Heart left ventricle (tissue), 13 donors: ENCODE measurements at regions not wholly inside any gene's neighbourhood (a gene's known extent, or its start where the extent isn't known, plus 50 kb on each side); places are given as distances from the start of the nearest gene placed in this dataset.

ENCODE experiments used
- POLR2A ChIP-seq, 2 donors: fragments of 450-650 bp; IDR thresholded peaks; one replicate each; pipeline ENCODE4 v1.6.1; 2017; ENCODE audit warnings: antibody characterized with exemption in 2 of 2, mild to moderate bottlenecking in 2 of 2, moderate library complexity in 2 of 2
- TF ChIP-seq, protein P1 (sequence below), 12 donors: fragments of 200-600 bp; sonication (generic) in 4 of 12; IDR thresholded peaks; one replicate each; pipeline versions ENCODE4 v1.5.0 to v1.8.0; 2018 to 2022; ENCODE audit warnings: antibody characterized with exemption in 12 of 12, mild to moderate bottlenecking in 5 of 12
- donor health status: ischemic (EF 13 %, LVEDD 7.1; RV severe dilation, severe dysfunction).
- donor health status: DM: no; HTN: yes; CAD: no.
- donor health status: DM: no; HTN: no; CAD: no.
- donor health status: ischemic (EF 25% LVEDD 6.9; RV normal size, moderate dysfunction).
- donor health status: ischemic (EF 25% LVEDD 5.7; RV mildly dilated, moderate dysfunction).
- donor health status: ischemic (EF 35%, LVEDD 5.7; RV mildly dilated, moderate dysfunction).
- donor health status: nonischemic (EF 11% LVEDD 7.7; RV severe dilation, severe dysfunction).
- donor health status: DM: yes; HTN: yes; CAD: no.
- donor health status: PGD.
- donor health status: ischemic (EF 29% LVEDD 5.4; RV normal size, mild dysfunction).
- donor health status: nonischemic (EF 23%, LVEDD 6.1; RV moderate dilation, normal function).

DNA sequence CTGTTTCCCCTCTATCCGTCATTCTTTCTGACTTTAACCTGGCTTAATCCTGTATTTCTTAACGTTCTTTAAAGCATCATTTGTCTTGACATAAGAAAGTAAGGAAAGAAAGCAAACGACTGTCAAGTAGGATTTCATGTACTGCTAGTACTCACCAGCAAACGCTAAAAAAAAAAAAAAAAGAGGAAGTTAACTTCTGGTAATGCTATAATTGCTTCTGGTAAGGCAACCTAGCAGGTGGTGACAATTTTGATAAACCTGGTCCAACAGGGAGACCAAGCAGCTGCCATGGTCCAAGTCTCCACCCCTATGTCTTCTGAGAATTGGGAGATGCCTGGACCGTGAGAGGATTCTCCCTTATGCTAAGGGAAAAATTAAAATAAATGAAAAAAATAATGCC lies 306.6 kb downstream of the DAD1 start:
- TF ChIP-seq POLR2A (IDR thresholded peaks at IDR 0.05): no peak
- TF ChIP-seq, protein P1, sequence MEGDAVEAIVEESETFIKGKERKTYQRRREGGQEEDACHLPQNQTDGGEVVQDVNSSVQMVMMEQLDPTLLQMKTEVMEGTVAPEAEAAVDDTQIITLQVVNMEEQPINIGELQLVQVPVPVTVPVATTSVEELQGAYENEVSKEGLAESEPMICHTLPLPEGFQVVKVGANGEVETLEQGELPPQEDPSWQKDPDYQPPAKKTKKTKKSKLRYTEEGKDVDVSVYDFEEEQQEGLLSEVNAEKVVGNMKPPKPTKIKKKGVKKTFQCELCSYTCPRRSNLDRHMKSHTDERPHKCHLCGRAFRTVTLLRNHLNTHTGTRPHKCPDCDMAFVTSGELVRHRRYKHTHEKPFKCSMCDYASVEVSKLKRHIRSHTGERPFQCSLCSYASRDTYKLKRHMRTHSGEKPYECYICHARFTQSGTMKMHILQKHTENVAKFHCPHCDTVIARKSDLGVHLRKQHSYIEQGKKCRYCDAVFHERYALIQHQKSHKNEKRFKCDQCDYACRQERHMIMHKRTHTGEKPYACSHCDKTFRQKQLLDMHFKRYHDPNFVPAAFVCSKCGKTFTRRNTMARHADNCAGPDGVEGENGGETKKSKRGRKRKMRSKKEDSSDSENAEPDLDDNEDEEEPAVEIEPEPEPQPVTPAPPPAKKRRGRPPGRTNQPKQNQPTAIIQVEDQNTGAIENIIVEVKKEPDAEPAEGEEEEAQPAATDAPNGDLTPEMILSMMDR (IDR thresholded peaks at IDR 0.05): no peak
